ENCODE measurements at regions not wholly inside any gene's neighbourhood (a gene's known extent, or its start where the extent isn't known, plus 50 kb on each side); places are given as distances from the start of the nearest gene placed in this dataset.
"Not testable (repeated sequence)": the region's sequence is repeated elsewhere in the genome, so short reads cannot be mapped to it uniquely, and the experiment has no call there.

DNA sequence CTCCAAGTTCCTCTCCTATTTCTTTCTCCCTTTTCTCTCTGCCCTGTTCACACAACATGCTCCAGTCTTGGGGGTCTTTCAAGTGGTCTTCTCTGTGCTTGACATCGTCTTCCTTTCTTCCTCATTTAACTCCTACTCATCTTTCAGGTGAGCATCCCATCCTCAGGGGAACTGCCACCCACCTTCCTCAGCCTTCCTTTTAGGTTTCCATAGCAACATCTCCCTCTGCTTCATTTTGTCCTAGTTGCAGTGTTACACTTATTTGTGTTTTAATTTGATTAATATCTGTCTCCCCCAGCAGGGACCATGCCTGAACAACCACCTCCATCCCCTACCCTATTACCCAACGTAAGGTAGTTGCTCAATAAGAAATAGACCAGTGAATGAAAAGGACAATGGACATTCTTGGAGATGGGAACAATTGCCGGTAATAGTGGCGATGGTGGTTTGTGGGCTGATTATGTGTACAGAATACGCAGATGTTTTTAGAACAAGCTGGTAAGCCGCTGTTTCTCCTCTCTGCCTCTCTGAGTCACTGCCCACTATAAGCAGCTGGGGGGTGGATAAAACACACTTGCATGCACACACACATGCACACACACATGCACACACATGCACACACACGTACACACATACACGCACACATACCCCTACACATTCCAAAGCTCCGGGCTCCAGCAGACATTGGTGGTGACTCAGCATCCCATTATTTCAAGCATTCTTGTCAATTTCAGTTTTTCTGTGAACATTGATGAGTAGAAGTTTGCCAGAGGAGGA, 251.6 kb downstream of the GATA3 start:
- no peak for DNase-seq (ENCODE audit: low read depth in 2 of 3, low spot score in 2 of 3)

DNA sequence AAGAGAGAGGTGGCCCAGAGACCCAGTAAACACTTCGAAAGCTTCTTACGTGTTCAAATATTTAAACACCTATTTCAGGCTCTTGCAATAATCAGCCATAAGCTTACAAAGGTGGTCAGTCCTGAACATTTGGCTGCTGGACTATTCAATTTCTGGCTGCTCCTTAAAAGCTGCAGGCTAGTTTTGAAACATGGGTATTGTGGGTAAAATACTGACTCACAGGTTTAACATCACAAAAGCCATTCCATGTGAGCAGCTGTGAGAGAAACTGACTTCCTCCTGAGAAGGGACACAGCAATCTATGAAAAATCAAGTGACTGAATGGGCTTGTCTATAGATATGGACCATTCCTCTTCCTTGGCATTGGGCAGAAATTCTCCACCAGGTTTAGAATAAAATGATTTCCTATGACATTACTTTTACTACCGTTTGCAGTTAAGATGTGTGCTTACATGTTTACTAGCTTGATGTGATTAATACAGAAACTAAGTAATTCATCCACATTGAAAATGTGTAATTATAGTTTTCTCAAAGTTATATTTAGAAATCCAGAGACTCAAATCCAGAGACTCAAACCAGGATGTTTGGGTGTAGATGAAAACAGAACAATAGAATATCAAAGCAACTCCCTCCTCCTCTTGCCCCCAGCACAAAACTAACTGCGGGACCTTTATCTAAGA, 252.3 kb downstream of the GATA3 start:
- no peak for DNase-seq (ENCODE audit: low read depth in 2 of 3, low spot score in 2 of 3)

GRCh38 chr10:8310930-8311329, 256.4 kb downstream of the GATA3 start:
- no peak for DNase-seq (ENCODE audit: low read depth in 2 of 3, low spot score in 2 of 3)

GRCh38 chr10:8311526-8312070, 257.1 kb downstream of the GATA3 start:
- DNase-seq (ENCODE audit: low read depth in 2 of 3, low spot score in 2 of 3), result no peak

GRCh38 chr10:8312079-8312478, 257.6 kb downstream of the GATA3 start:
- no peak for DNase-seq (ENCODE audit: low read depth in 2 of 3, low spot score in 2 of 3)

- no peak for DNase-seq (ENCODE audit: low read depth in 2 of 3, low spot score in 2 of 3)
Measured at GRCh38 chr10:8312781-8313180, 258.3 kb downstream of the GATA3 start.

- DNase-seq (ENCODE audit: low read depth in 2 of 3, low spot score in 2 of 3), result no peak
Measured at GRCh38 chr10:8314486-8314885, 260.0 kb downstream of the GATA3 start.

GRCh38 chr10:8315619-8316021, 261.1 kb downstream of the GATA3 start:
- no peak for DNase-seq (ENCODE audit: low read depth in 2 of 3, low spot score in 2 of 3)

GRCh38 chr10:8316284-8316683, 261.8 kb downstream of the GATA3 start:
- DNase-seq (ENCODE audit: low read depth in 2 of 3, low spot score in 2 of 3), result no peak

DNA sequence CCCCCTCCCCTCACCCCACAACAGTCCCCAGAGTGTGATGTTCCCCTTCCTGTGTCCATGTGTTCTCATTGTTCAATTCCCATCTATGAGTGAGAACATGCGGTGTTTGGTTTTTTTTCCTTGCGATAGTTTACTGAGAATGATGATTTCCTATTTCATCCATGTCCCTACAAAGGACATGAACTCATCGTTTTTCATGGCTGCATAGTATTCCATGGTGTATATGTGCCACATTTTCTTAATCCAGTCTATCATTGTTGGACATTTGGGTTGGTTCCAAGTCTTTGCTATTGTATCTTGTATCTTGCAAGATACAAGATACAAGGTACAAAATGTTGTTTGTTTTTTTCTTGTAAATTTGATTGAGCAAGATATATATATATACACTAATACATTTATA, 263.9 kb downstream of the GATA3 start:
- not testable (repeated sequence) for DNase-seq (ENCODE audit: low read depth in 2 of 3, low spot score in 2 of 3)

DNA sequence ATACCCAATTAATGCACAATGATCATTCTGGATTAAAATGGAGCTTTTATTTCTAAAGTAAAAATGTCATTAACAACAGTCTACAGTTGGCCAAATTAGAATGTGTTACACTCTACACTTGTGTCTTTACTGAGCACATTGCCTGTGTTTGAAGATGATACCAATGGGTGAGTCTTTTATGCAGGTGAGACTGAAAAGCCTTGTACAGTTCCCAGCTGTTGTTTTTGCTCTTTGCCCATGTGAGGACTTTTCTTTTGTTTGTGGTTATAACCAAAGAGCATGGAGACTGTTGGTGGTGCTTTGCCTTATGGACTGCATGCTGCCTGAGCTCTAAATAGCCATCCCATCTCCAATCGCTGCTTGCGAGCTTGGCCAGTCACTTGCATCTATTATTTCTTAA, 264.5 kb downstream of the GATA3 start:
- DNase-seq (ENCODE audit: low read depth in 2 of 3, low spot score in 2 of 3), result no peak

- no peak for DNase-seq (ENCODE audit: low read depth in 2 of 3, low spot score in 2 of 3)
Measured at GRCh38 chr10:8319704-8320103, 265.2 kb downstream of the GATA3 start.

DNA sequence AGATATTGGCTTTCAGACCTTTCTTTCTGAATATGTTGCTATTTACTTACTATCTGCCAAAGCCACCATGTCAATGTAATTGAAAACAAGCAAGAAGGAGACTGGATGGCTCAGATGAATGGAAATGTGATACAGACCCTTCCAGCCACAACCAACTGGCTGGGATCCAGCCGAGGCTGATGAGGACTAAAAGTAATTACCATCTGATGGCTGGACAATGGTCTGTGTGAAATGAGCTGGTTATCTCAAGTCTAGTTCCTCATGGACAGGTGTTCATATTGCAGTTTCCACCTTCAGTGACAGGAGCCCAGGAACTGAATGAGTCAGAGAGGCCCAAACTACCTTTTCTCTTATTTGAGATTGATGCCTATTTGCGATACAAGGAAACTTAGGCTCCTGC, 267.5 kb downstream of the GATA3 start:
- DNase-seq (ENCODE audit: low read depth in 2 of 3, low spot score in 2 of 3), result no peak

DNA sequence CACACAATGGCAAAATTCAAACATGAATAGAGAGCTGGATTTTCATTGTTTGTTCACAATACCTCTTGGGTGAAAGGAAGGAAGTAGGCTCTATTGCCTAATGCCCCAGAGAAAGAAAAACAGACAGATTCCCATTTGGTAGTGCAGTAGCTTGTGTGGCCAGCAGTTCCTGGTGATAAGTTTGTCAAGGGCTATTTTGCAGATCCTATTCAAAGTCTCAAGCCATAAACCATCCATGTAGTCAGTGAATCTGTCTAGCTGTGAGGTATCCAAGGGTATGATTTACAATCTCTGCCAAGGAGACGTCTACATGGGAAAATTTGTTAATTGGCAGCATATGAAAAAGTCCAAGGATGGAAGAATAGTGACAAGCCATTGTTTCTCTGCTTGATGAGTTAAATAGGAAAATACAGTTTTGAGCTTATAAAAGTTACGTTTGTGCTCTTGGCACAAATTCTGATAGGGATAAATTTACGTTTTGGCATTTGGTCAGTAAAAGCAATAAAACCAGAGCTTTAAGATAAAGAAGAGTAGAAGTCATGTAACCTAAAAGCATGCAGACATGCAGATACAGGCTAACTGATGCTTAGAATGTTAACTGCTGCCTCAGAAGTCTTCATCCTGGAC, 269.1 kb downstream of the GATA3 start:
- DNase-seq (ENCODE audit: low read depth in 2 of 3, low spot score in 2 of 3), result no peak

- DNase-seq (ENCODE audit: low read depth in 2 of 3, low spot score in 2 of 3), result no peak
Measured at GRCh38 chr10:8325024-8325980, 270.8 kb downstream of the GATA3 start.

- DNase-seq (ENCODE audit: low read depth in 2 of 3, low spot score in 2 of 3), result peak in 1 of 3 donors; percentile 48
Measured at GRCh38 chr10:8326396-8327139, 272.1 kb downstream of the GATA3 start.

- DNase-seq (ENCODE audit: low read depth in 2 of 3, low spot score in 2 of 3), result no peak
Measured at GRCh38 chr10:8327140-8327423, 272.6 kb downstream of the GATA3 start.

DNA sequence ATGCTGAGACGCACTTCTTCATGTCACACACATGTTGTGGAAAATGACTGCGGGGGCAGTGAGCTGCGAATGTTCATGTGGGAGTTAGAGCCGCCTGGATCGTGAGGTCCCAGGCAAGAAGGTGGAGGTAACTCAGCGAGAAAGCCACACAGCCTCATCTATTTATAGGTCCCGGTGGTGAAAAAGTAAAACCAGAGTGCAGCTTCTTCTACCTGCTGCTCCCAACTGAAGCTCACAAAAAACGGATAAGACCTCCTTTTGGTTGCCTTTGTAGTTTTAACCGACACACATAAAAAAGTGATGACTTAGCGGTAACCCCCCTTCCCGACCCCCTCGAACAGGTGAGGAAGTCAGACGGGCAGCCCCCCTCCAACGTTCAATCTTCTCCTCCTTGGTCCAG, 276.9 kb downstream of the GATA3 start:
- DNase-seq (ENCODE audit: low read depth in 2 of 3, low spot score in 2 of 3), result peak in 1 of 3 donors; percentile 14

DNA sequence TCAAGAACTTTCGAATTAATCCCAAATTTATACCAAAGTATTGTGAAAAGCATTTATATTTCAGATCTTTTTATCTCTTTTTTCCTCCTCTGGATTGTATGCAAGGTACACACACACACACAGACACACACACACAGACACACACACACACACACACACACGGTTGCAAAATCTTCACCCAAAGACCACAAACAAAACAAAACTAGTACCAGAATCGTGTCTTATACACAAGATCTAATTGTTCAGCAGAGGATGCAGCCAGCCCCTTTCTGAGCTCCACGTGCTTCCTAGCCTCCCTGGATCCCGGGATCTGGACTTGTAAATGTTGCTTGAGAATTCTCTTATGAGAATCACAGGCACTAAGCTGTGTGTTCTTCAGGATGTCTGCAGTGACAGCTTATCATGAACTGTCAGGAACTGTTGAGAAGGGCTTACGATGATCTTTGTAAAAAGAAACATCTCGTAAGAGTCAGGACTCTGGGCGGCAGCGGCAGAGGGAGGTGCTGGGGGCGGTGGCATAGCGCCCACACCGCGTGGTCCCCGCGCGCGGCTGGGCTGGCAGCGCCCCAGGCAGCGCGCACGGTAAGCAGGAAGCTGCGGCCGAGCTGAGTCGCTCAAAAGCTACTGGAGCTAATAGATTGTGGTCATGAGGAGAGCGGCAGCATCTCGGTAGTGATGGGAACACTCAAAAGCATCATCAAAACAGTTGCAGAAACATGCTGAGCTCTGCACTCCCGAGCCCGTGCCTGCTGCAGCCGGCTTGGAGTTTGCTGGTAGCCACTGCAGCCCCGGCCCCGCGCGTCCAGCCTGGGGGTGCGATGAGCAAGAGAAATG, 277.6 kb downstream of the GATA3 start:
- peak; percentile 90 to 98 (median 95) for DNase-seq (ENCODE audit: low read depth in 2 of 3, low spot score in 2 of 3)

Measured in hematopoietic multipotent progenitor cell (in vitro differentiated cells).